ENCODE measurements at regions not wholly inside any gene's neighbourhood (a gene's known extent, or its start where the extent isn't known, plus 50 kb on each side); places are given as distances from the start of the nearest gene placed in this dataset.

- no peak for TF ChIP-seq EZH2 (IDR thresholded peaks at IDR 0.05; ENCODE audit: borderline replicate concordance)
- TF ChIP-seq, protein P1, sequence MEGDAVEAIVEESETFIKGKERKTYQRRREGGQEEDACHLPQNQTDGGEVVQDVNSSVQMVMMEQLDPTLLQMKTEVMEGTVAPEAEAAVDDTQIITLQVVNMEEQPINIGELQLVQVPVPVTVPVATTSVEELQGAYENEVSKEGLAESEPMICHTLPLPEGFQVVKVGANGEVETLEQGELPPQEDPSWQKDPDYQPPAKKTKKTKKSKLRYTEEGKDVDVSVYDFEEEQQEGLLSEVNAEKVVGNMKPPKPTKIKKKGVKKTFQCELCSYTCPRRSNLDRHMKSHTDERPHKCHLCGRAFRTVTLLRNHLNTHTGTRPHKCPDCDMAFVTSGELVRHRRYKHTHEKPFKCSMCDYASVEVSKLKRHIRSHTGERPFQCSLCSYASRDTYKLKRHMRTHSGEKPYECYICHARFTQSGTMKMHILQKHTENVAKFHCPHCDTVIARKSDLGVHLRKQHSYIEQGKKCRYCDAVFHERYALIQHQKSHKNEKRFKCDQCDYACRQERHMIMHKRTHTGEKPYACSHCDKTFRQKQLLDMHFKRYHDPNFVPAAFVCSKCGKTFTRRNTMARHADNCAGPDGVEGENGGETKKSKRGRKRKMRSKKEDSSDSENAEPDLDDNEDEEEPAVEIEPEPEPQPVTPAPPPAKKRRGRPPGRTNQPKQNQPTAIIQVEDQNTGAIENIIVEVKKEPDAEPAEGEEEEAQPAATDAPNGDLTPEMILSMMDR (IDR thresholded peaks at IDR 0.05; ENCODE audit: poor library complexity): no peak
- TF ChIP-seq EZH2phosphoT487 (IDR thresholded peaks at IDR 0.05; ENCODE audit: low read depth, severe bottlenecking, unreplicated experiment): no peak
Measured at GRCh38 chr4:36709991-36710390, 428.6 kb downstream of the DTHD1 start.

Measured in hepatocyte (in vitro differentiated cells).